ELR (cell line): ENCODE measurements at regions not wholly inside any gene's neighbourhood (a gene's known extent, or its start where the extent isn't known, plus 50 kb on each side); places are given as distances from the start of the nearest gene placed in this dataset.

Experiments
- DNase-seq: peaks from one replicate; pipeline ENCODE4 v3.0.0-alpha.2; 2015; ENCODE audit warnings: low read depth

DNA sequence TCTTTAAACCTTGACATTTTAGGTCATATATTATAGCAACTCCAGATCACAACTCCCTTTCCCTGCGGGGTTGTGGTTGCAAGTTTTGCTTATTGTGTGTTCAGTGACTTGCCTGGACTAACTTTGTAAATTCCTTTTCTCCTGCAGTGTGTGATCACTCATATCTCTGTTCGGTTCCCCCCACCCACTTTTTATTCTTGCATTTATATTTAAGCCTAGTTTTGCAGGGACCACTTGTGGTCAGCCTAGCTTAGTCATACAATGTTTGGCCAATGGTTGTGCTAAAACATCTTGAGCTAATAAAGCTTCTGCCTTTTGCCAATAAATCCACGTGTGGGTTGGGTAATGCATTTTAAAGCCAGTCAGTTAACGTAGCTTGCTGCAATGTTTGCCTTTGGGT, 146.5 kb upstream of the IRX4 start:
- no peak for DNase-seq

DNA sequence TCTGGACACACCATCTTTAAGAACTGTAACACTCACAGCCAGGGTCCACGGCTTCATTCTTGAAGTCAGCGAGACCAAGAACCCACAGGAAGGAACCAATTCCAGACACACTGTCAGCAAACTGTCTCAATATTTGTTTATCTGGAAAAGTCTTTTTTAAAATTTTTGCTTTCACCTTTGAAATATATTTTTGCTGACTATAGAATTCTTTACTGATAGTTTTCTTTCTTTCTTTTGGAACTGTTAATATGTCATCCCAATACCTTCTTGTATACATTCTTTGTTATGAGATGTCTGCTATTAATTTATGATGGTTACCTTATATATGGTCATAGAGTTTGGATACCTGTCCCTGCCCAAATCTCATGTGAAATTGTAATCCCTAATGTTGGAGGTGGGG, 145.1 kb upstream of the IRX4 start:
- no peak for DNase-seq

DNA sequence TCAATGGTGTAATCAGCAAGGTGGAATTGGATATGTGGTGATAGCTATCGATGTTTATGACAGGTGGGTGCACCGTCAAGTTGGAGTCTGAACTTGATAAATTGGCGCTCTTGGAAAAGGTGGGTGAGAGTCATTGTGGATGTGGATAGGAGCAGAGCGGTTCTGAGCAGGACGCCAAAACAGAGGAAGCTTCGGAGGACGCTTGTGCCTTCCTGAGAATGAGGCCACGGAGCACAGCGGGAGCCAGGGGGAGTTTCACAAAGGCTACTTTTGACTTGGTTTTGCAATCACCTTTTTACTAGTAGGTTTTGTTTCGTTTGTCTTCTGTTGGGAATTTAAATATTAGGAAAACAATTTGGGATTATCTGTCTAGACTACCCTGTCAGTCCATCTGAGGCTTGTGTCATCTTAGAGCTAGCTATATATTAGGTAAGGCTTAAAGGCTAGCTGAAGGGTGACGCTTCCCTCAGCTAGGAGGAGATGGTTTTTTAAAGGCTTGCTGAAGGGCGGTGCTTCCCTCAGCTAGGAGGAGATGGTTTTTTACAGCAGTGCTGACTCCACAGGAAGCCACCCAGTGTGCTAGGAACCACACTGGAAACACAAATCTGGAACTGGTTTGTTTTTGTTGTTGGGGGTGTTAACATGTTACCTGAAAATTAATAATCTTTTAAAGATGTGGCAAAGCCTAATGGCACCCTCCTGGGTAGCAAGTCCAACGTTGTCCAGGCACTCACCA, 142.4 kb upstream of the IRX4 start:
- DNase-seq, result no peak

GRCh38 chr5:2023196-2023595, 140.5 kb upstream of the IRX4 start:
- DNase-seq, result no peak

DNA sequence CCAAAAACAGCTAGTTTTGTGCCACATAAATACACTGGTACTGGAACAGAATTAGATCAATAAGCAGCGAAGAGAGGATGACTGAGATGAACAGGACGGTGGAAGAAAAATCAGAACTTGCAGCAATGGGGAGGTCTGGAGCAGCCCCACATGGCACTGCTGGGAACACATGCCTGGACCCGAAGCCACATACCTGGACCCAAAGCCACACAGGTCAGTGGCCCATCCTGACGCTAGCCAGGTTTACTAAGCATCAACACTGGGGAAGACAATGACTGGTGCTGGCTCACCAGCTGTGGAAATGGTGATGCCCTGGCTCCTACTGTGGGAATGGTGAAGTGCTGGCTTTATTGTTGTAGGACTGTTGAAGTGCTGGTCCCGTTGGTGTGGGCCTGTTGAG, 139.7 kb upstream of the IRX4 start:
- no peak for DNase-seq

DNA sequence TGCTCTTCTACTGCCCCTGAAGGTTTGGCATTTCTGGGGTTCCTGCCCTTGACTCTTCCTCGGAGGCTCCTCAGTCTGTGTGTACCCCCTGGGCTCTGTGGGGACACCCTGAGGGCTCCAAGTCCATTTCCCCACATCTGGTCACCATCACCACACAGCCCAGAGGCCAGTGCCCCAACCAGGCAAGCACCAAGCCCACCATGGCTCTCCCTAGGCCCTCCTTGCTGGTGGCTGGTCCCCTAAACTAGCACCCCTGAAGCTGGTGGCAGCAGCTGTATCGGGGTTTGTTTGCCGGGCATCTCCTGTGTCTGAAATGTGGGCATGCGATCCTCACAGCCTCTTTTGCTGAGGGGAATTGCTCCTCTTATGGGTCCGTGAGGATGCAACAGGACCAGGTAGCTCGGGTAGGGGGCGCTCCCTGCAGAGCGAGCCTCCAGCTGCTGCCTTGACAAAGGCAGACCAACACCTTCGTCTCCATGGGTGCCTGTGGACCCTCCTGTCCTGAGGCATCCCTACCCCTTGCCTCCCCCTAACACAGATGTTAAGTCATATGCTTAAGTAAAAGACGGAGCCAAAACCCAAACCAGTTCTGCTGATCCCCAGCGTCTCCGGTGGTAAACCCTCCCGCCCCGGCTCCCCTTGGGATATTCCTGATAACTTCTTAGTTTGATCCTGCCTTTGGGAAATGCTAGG, 138.9 kb upstream of the IRX4 start:
- DNase-seq, result no peak

DNA sequence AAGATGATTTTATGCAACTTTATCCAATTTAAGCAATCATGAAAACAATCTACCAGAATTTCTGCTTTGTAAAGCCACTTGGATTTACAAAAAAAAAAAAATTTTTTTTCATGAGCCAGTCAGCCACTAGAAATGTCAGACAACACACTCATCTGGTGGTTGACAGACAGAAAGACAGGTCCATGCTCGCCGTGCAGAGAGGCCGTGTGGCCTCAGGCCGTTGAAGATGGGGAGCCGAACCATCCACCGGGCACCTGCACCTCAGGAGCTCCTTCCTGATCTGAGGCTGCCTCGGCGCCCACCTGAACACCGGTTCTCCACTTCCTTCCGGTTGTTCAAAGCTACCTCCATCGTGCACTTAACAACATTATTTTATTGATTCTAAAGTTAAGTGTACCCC, 138.0 kb upstream of the IRX4 start:
- DNase-seq, result no peak

DNA sequence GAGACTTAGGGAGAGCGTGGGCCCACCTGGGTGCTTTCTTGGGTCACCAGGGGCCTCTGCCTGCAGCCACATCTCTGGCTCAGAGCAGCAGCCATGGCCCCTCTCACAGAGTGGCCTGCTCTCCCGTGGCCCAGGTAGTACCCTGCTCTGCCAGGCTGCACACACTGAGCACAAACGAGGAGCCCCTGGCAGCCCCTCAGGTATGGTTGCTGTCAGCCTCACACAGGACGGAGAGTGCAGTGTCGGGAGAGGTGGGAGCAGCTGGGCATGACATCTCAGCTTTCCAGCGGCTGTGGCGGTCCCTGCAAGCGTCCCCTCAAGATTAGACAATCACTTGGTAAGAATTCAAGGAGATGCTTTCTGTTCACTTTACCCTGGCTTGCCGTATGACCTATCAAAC, 137.0 kb upstream of the IRX4 start:
- no peak for DNase-seq

GRCh38 chr5:2018390-2018724, 135.6 kb upstream of the IRX4 start:
- DNase-seq, result no peak

GRCh38 chr5:2017540-2018389, 135.0 kb upstream of the IRX4 start:
- peak; percentile 9 for DNase-seq

GRCh38 chr5:2015961-2016360, 133.2 kb upstream of the IRX4 start:
- no peak for DNase-seq

GRCh38 chr5:2015124-2015848, 132.6 kb upstream of the IRX4 start:
- no peak for DNase-seq

DNA sequence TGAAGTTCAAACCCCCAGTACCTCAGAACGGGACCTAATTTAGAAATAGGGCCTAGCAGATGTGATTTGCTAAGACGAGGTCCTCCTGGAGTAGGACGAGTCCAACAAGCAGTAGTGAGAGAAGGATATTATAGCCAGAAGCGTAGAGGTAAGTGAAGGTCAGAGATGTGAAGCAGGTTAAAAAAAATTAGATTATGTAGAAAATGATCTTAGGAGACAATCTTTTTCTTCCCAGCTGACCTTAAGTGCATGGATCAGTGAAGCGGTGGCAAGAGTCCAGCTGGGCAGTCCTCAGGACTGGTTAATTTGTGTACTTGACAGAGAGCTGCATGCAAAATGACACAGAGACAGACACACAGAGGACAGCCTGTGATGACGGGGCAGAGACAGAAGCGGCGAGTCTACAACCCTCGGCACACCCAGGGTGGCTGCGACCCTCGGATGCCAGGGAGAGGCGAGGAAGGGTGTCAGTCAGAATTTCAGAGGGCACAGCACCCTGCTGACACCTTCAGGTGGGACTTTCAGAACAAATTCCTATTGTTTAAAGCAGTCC, 131.4 kb upstream of the IRX4 start:
- DNase-seq, result no peak

GRCh38 chr5:2013301-2014057, 130.8 kb upstream of the IRX4 start:
- no peak for DNase-seq

DNA sequence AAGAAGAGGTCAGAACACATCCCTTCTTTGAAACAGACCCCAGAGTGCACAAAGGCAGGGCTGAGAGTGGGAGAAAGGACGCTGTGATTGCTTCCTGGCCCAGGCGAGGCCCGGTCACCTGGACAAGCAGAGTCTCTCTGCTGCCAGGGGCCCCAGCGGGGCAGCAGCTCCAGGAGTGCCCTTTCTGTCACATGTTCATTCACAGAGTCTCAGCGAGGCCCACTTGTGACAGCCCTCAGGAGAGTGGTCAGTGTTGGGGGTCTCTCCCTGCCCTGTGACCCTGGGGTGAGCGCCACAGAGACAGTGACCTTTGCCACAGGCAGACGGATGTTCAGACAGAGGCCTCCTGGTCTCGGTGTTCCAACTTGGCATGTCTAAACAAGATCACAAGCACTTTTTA, 130.2 kb upstream of the IRX4 start:
- DNase-seq, result no peak

DNA sequence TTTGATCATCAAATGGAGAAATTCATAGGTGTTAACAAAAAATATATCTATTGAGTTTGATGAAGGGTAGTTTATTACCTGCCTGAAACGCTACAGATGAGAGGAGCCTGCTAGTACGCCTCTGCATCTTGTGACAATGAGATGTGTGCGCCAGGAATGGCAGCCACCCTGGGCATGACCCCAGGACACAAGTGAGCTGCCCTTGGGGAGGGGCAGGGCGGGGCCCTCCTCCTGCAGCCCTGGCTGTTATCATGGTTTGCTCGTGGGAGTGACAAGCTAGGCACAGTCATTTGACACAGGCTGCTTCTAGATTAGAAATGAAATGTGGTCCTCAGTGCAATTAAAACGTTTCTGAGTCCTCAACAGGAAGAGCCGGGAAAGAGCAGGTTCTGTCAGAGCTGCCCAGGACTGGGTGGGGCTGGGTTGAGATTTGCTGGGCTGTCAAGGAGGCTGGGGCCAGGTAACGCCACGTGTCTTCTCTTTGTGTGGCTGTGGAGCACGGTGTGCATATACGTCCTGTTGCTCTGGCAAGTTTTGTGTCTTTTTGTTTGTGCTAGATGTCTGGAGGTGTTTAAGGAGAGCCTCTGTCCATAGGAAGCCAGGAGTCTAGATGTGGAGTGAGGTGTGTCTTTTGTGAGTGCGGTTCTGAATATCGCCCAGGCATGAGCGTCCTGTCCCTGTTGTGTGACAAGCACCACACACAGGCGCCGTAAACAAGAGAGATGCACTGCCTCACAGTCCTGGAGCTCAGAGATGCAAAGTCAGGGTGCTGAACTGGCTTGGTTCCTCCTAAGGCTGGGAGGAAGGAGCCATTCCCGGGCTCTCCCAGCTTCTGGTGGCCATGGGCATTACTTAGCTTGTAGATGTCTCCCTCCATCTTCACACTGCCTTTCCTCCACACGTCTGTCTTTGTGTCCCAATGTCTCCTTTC, 129.0 kb upstream of the IRX4 start:
- no peak for DNase-seq

DNA sequence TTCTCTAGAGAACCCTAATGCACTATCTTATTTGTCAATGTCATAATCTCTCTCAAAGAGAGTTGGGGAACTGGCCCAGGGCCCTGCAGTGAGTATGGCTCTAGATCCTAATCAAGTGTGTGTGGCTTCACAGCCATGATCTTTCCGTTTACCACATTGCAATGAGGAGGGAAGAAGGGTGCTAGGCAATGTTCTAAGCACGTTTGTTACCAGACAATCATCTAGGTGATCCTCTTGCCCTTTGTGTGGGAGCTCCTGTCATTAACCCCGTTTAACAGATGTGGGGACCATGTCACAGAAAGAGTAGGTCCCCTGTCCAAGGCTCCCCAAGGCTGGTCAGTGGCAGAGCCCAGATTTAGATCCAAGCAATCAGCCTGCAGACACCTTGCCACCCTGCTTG, 128.2 kb upstream of the IRX4 start:
- no peak for DNase-seq

DNA sequence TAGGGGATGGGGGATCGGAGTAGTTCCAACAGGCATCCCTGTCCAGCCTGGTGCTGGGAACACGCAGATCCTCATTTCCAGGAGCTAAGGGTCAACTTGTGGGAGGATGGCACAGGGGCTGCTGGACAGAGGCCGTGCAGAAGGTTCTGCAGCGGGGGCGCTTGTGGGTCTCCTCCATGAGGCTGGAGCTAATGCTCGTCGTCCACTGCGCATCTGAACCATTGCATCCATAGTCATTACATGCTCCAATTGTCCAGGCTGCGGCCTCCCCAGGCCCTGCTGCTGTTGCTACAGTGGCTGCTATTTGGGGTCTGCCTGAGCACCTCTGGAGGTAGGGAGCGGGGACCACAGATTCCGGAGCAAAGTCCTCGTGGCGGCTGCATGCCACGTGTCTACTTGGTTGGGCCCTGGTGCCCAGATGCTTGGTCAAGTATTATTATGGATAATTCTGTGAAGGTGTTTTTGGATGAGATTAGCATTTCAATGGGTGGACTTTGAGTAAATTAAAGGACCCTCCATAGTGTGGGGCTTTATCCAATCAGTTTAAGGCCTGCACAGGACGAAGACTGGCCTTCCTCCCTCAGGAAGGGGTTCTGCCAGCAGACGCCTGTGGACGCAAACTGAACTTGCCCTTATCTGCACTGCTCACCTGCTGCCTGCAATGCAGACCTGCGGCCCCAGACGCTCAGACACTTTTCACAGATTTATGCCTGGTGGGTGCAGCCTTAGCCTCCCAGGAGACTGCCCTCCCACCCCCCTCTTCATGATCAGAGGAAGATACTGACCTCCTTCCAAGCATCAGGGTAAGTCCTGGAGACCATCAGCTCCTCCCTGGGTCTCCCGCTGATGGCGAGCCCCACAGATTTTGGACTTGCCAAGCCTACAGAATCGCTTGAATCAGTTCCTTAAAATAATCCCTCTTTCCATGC, 127.5 kb upstream of the IRX4 start:
- no peak for DNase-seq
